Mammary epithelial cell (primary cell): ENCODE measurements at regions not wholly inside any gene's neighbourhood (a gene's known extent, or its start where the extent isn't known, plus 50 kb on each side); places are given as distances from the start of the nearest gene placed in this dataset.

ENCODE experiments used
- EZH2 ChIP-seq: IDR thresholded peaks from 2 replicates; pipeline ENCODE4 v1.6.1; 2012; ENCODE audit warnings: low read length, inconsistent platforms, borderline replicate concordance
- TF ChIP-seq, protein P1 (sequence below), 2 donors: IDR thresholded peaks in 1 of 2; conservative IDR thresholded peaks in 1 of 2; 2 replicates each; pipeline ENCODE4 v1.5.1; 2011 to 2012; ENCODE audit warnings: inconsistent platforms in 2 of 2, low read length in 2 of 2, mild to moderate bottlenecking in 2 of 2, control low read depth in 1 of 2, low read depth in 1 of 2; ENCODE audit not compliant: insufficient read depth in 1 of 2; ENCODE audit errors: extremely low read depth in 1 of 2

DNA sequence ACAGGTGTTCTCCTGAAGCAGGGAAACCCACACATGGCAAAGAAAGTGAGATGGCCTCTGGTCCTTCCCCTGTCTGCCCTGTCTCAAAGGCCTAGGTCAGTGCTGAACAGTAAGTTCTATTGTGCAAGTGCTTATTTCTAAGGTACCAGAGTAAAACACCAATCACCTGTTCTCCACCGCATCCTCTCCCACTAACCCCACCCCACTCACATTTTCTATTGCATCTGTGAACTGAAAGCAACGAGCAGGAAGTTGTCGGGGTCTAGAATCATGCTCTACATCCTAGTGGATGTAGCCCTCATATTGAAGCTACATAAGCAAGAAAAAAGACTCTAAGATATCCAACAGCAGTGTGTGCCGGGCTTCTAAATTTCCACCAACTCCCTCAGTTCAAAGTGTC is 265.9 kb downstream of the ENC1 start:
- TF ChIP-seq, protein P1, sequence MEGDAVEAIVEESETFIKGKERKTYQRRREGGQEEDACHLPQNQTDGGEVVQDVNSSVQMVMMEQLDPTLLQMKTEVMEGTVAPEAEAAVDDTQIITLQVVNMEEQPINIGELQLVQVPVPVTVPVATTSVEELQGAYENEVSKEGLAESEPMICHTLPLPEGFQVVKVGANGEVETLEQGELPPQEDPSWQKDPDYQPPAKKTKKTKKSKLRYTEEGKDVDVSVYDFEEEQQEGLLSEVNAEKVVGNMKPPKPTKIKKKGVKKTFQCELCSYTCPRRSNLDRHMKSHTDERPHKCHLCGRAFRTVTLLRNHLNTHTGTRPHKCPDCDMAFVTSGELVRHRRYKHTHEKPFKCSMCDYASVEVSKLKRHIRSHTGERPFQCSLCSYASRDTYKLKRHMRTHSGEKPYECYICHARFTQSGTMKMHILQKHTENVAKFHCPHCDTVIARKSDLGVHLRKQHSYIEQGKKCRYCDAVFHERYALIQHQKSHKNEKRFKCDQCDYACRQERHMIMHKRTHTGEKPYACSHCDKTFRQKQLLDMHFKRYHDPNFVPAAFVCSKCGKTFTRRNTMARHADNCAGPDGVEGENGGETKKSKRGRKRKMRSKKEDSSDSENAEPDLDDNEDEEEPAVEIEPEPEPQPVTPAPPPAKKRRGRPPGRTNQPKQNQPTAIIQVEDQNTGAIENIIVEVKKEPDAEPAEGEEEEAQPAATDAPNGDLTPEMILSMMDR (conservative IDR thresholded peaks at IDR 0.05 in 1 of 2, IDR thresholded peaks at IDR 0.05 in 1 of 2; ENCODE audit: extremely low read depth in 1 of 2, insufficient read depth in 1 of 2, low read depth in 1 of 2, low read length in 2 of 2): no peak
- no peak for TF ChIP-seq EZH2
